Neural progenitor cell (in vitro differentiated cells): ENCODE measurements at regions not wholly inside any gene's neighbourhood (a gene's known extent, or its start where the extent isn't known, plus 50 kb on each side); places are given as distances from the start of the nearest gene placed in this dataset.

Experiments used
- DNase-seq: peaks from one replicate; pipeline ENCODE4 v3.0.0-alpha.2; 2016; ENCODE audit warnings: low spot score
- H2AFZ ChIP-seq: fragments of 200-600 bp; sonication (generic); replicated peaks from 2 replicates; pipeline ENCODE4 v1.6.1; 2016; ENCODE audit warnings: antibody characterized with exemption
- H3F3A ChIP-seq: fragments of 200-600 bp; sonication (generic); 2 replicates; pipeline ENCODE4 v1.6.1; 2016; ENCODE audit warnings: antibody characterized with exemption, low read depth
- H3K27ac ChIP-seq: fragments of 200-600 bp; sonication (generic); 2 replicates; pipeline ENCODE4 v1.5.1; 2016; ENCODE audit warnings: mild to moderate bottlenecking
- H3K27me3 ChIP-seq: fragments of 200-600 bp; sonication (generic); 2 replicates; pipeline ENCODE4 v1.6.1; 2016; ENCODE audit warnings: mild to moderate bottlenecking, moderate library complexity
- H3K36me3 ChIP-seq: fragments of 200-600 bp; sonication (generic); 2 replicates; pipeline ENCODE4 v1.5.1; 2016
- H3K4me1 ChIP-seq: fragments of 200-600 bp; sonication (generic); 2 replicates; pipeline ENCODE4 v1.6.1; 2016; ENCODE audit warnings: mixed run types
- H3K4me2 ChIP-seq: fragments of 200-600 bp; sonication (generic); 2 replicates; pipeline ENCODE4 v1.6.1; 2016
- H3K4me3 ChIP-seq: fragments of 200-600 bp; sonication (generic); 2 replicates; pipeline ENCODE4 v1.5.1; 2016
- H3K79me2 ChIP-seq: fragments of 200-600 bp; sonication (generic); 2 replicates; pipeline ENCODE4 v1.6.1; 2016; ENCODE audit warnings: low read depth
- H3K9ac ChIP-seq: fragments of 200-600 bp; sonication (generic); 2 replicates; pipeline ENCODE4 v1.6.1; 2016
- H3K9me3 ChIP-seq: fragments of 200-600 bp; sonication (generic); 2 replicates; pipeline ENCODE4 v1.5.1; 2016; ENCODE audit warnings: low read depth
- H4K20me1 ChIP-seq: fragments of 200-600 bp; sonication (generic); 2 replicates; pipeline ENCODE4 v1.6.1; 2016; ENCODE audit warnings: low read depth
- H3K27ac Mint-ChIP-seq: 3 replicates; pipeline ENCODE4 v1.8.0; 2021; ENCODE audit warnings: mixed read lengths
- H3K27me3 Mint-ChIP-seq: 2 replicates; pipeline ENCODE4 v1.8.0; 2022; ENCODE audit warnings: low read depth, mild to moderate bottlenecking, inconsistent platforms, moderate library complexity, mixed read lengths; ENCODE audit not compliant: insufficient read depth
- H3K36me3 Mint-ChIP-seq: 3 replicates; pipeline ENCODE4 v1.8.0; 2021; ENCODE audit warnings: mixed read lengths
- H3K4me1 Mint-ChIP-seq: 3 replicates; pipeline ENCODE4 v1.8.0; 2021; ENCODE audit warnings: mixed read lengths
- H3K4me3 Mint-ChIP-seq: 3 replicates; pipeline ENCODE4 v1.8.0; 2021; ENCODE audit warnings: mild to moderate bottlenecking, moderate library complexity, mixed read lengths
- H3K9me3 Mint-ChIP-seq: 3 replicates; pipeline ENCODE4 v1.8.0; 2020; ENCODE audit warnings: mixed read lengths
- EZH2 ChIP-seq: fragments of 200-600 bp; sonication (generic); IDR thresholded peaks from 2 replicates; pipeline ENCODE4 v1.6.1; 2017; ENCODE audit warnings: antibody characterized with exemption, mild to moderate bottlenecking, moderate library complexity
- EZH2phosphoT487 ChIP-seq: fragments of 200-600 bp; sonication (generic); IDR thresholded peaks from 2 replicates; pipeline ENCODE4 v1.6.1; 2017; ENCODE audit warnings: antibody characterized with exemption
- TF ChIP-seq, protein P1 (sequence below): fragments of 200-600 bp; sonication (generic); IDR thresholded peaks from 2 replicates; pipeline ENCODE4 v1.5.1; 2017; ENCODE audit warnings: antibody characterized with exemption, mild to moderate bottlenecking

DNA sequence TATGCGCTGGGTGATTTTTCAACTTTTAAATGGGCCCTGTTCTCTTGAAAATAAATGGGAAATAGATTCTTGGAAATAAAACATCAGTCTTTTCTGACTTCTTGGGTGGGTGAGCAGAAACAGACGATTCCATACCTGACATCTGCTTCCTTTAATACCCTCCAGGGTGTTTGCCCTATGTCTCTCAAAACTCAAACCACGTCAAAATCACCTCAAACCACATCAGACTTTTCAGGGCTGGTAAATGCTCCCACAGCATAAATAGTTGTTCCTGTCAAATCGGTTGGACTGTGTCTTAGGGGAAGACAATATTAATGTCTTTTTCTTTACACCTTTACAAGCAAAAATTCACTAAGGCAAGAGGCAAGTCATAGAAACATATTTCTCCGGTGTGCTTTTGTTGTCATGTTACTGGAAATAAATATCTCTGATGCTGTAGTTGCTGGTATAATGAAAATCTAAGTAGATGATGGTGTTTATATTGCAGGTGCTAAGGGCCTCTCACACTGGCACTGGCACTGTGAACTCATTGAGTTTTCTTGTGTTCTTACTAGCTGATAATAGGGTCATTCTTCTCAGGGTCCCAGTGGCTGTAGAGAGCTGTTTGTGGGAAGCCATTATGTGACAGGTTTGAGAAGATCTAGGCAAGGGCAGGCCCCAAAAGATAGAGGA lies 380.4 kb downstream of the RAPGEF2 start:
- Mint-ChIP-seq H3K36me3 (no peaks in the 10 kb centered on the region), H3K27me3 (no peaks in the 10 kb centered on the region), H3K4me1 (peaks cover 10% of the 10 kb centered on the region), H3K27ac (no peak overlapping the region), H3K4me3 (no peak overlapping the region), H3K9me3 (no peaks in the 10 kb centered on the region)
- TF ChIP-seq EZH2 (no peak), EZH2phosphoT487 (no peak)
- TF ChIP-seq, protein P1, sequence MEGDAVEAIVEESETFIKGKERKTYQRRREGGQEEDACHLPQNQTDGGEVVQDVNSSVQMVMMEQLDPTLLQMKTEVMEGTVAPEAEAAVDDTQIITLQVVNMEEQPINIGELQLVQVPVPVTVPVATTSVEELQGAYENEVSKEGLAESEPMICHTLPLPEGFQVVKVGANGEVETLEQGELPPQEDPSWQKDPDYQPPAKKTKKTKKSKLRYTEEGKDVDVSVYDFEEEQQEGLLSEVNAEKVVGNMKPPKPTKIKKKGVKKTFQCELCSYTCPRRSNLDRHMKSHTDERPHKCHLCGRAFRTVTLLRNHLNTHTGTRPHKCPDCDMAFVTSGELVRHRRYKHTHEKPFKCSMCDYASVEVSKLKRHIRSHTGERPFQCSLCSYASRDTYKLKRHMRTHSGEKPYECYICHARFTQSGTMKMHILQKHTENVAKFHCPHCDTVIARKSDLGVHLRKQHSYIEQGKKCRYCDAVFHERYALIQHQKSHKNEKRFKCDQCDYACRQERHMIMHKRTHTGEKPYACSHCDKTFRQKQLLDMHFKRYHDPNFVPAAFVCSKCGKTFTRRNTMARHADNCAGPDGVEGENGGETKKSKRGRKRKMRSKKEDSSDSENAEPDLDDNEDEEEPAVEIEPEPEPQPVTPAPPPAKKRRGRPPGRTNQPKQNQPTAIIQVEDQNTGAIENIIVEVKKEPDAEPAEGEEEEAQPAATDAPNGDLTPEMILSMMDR, result no peak
- Histone ChIP-seq H3K27ac (no peak overlapping the region), H3K4me3 (no peak overlapping the region), H2AFZ (peak overlapping the region; percentile 89), H3K4me1 (peaks cover 13% of the 10 kb centered on the region), H3K4me2 (no peak overlapping the region), H3K79me2 (no peaks in the 10 kb centered on the region), H3K36me3 (no peaks in the 10 kb centered on the region), H3K9ac (no peak overlapping the region), H3K9me3 (no peaks in the 10 kb centered on the region), H3F3A (no peaks in the 10 kb centered on the region), H3K27me3 (no peaks in the 10 kb centered on the region), H4K20me1 (no peaks in the 10 kb centered on the region)
- no peak for DNase-seq

GRCh38 chr4:159483782-159484741 lies 381.2 kb downstream of the RAPGEF2 start:
- no peak for DNase-seq
- Mint-ChIP-seq H3K27ac (no peak overlapping the region), H3K9me3 (no peaks in the 10 kb centered on the region), H3K27me3 (no peaks in the 10 kb centered on the region), H3K36me3 (no peaks in the 10 kb centered on the region), H3K4me1 (peaks cover 10% of the 10 kb centered on the region), H3K4me3 (no peak overlapping the region)
- H3K4me3 ChIP-seq, result no peak overlapping the region
- H3K4me2 ChIP-seq, result no peak overlapping the region
- peak overlapping the region; percentile 89 for H2AFZ ChIP-seq
- H4K20me1 ChIP-seq, result no peaks in the 10 kb centered on the region
- no peaks in the 10 kb centered on the region for H3F3A ChIP-seq
- no peak overlapping the region for H3K27ac ChIP-seq
- H3K36me3 ChIP-seq, result no peaks in the 10 kb centered on the region
- peaks cover 13% of the 10 kb centered on the region for H3K4me1 ChIP-seq
- no peaks in the 10 kb centered on the region for H3K27me3 ChIP-seq
- TF ChIP-seq EZH2 (no peak), EZH2phosphoT487 (no peak)
- TF ChIP-seq, protein P1, result no peak
- H3K9me3 ChIP-seq, result no peaks in the 10 kb centered on the region
- no peak overlapping the region for H3K9ac ChIP-seq
- no peaks in the 10 kb centered on the region for H3K79me2 ChIP-seq

DNA sequence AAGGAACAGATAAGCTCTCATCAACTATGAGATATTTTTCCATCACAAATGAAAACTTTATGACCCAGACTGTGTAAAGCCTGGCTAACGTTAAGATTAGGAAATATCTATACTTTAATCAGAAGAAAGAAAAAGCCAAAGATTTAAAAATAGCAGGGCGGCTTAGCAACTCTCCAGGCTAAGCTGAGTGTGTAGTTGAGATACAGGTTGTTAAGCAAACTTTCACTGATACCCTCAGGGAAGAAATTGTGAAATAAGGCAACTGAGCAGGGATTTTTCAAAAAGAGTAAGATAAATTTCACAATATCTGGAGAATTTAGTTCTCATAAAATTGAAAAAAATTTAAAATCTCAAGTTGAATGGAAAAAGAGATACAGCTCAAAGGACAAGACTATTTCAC lies 382.0 kb downstream of the RAPGEF2 start:
- H3K9me3 Mint-ChIP-seq, result peaks cover 1% of the 10 kb centered on the region
- no peak overlapping the region for H3K4me3 Mint-ChIP-seq
- no peak overlapping the region for H3K9ac ChIP-seq
- H3K79me2 ChIP-seq, result no peaks in the 10 kb centered on the region
- no peak overlapping the region for H3K4me3 ChIP-seq
- no peaks in the 10 kb centered on the region for H3K27me3 Mint-ChIP-seq
- TF ChIP-seq, protein P1, result no peak
- TF ChIP-seq EZH2 (no peak), EZH2phosphoT487 (no peak)
- no peaks in the 10 kb centered on the region for H3F3A ChIP-seq
- H2AFZ ChIP-seq, result no peak overlapping the region
- no peak overlapping the region for H3K4me2 ChIP-seq
- no peaks in the 10 kb centered on the region for H3K36me3 ChIP-seq
- H3K4me1 Mint-ChIP-seq, result peaks cover 10% of the 10 kb centered on the region
- H3K27me3 ChIP-seq, result no peaks in the 10 kb centered on the region
- DNase-seq, result no peak
- no peak overlapping the region for H3K27ac Mint-ChIP-seq
- H3K36me3 Mint-ChIP-seq, result no peaks in the 10 kb centered on the region
- no peak overlapping the region for H3K27ac ChIP-seq
- H4K20me1 ChIP-seq, result no peaks in the 10 kb centered on the region
- no peaks in the 10 kb centered on the region for H3K9me3 ChIP-seq
- H3K4me1 ChIP-seq, result peaks cover 13% of the 10 kb centered on the region
